Activated CD8-positive, alpha-beta memory T cell treated with anti-CD3 and anti-CD28 coated beads, Interleukin-2, amount 50 U/mL, for 4 hours (primary cell): ENCODE measurements at regions not wholly inside any gene's neighbourhood (a gene's known extent, or its start where the extent isn't known, plus 50 kb on each side); places are given as distances from the start of the nearest gene placed in this dataset.

Source experiments
- DNase-seq: peaks from one replicate; pipeline ENCODE4 v3.0.0-alpha.2; 2020

GRCh38 chr3:30372837-30373236 is 233.6 kb upstream of the TGFBR2 start:
- DNase-seq = no peak

DNA sequence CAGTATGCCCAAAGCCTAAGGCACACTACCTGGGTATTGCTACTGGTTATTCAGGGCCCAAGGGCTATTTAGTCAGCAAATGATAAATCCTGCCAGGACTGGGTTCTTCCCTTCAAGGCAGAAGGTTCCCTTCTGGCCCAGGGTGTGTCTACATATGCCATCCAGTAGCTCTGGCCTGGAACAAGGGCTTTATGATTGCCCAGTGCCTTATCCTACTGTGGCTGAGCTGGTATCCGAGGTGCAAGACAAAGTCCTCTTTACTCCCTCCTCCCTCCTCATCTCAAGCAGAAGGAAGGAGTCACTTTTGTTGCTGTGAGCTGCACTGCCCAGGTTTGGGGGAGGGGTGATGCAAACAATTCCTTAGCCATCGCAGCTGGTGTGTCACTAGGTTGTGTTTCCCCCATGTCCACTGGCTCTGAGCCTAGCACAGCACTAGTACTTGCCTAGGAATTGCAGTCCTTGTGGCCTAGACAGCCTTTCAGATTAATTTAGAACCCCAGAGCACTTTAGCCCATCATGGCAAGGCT is 221.8 kb upstream of the TGFBR2 start:
- DNase-seq = no peak

DNA sequence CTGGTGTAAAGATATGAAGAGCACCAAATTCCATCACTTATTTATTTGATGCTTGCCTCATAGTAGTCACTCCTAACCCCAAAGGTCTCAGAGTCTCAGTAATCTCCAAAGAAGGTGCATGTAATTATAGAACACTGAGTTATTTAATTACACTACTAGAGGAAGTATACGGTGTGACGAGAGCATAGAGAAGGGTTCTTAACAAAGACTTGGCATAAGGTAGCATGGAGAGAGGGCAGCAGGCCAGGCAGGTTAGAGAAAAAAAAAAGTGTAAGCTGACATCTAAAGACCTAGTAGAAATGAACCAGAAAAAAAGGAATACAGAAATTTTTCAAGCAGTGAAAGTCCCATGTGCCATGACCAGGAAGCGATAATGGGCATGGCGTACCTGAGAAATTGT is 213.3 kb upstream of the TGFBR2 start:
- DNase-seq = no peak

- DNase-seq = no peak
These were observed 209.4 kb upstream of the TGFBR2 start for GRCh38 chr3:30397030-30397429.

DNA sequence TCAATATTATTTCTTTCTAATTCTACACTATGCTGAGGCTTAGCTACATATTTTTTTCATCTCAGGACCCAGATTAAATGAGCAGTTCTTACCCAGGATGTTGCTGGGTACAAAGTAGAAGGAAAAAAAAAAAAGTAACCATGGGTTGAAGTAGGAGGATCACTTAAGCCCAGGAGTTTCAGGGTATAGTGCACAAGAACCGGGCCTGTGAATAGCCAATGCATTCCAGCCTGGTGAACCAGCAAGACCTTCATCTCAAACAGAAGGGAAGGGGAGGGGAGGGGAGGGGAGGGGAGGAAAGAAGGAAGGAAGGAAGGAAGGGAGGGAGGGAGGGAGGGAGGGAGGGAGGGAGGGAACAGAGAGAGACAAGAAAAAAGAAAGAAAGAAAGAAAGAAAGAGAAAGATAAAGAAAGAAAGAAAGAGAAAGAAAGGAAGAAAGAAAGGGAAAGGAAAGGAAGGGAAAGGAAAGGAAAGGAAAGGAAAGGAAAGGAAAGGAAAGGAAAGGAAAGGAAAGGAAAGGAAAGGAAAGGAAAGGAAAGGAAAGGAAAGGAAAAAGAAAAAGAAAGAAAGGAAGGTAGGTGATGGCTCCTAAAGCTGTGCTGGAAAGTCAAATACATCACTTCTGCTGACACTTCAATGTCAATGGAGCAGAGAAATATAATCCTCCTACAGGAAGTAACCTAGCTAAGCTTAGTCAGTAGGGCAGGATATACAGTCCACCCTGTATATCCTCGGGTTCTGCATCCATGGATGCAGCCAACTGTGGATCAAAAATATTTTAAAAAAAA is 206.8 kb upstream of the TGFBR2 start:
- DNase-seq = no peak

DNA sequence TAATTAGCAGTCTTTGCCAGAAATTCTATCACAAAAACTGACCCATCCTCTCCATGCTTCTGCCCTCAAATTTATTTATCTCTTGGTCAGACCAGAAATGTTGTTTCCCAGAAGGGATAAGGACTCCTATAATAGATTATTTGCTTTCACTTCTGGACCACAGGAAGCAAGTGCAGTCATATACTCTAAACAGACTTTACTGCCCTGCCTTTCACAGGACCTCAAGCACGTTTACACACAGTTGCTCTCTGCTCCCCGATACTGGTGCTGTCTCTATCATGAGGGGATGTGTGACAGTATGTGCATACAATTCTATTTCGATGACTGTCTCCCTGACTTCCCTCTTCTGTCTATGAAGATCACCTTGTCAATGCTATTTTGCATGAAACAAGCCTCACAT is 205.5 kb upstream of the TGFBR2 start:
- no peak for DNase-seq

- DNase-seq = no peak
These were observed 204.4 kb upstream of the TGFBR2 start for GRCh38 chr3:30401971-30402370.

DNA sequence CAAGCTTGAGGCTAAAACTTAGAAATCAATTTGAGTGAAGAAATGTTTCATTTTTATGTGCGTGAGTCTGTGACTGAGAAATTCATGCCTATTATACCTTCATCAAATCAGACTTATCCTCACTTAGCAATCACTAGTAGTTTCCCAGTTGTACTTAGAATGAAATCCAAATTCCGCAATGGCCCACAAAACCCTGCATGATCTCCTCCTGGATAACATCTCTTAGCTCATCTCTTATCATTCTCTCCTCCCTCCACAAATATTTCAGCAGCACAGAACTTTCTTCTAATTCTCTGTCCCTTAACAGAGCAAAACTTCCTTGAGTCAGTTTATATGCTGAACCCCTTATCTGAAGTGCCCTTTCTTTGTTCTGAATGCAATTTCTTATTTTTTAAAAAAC is 198.8 kb upstream of the TGFBR2 start:
- DNase-seq = no peak

GRCh38 chr3:30408105-30408557 is 198.3 kb upstream of the TGFBR2 start:
- DNase-seq = no peak

- DNase-seq = no peak
These were observed 188.0 kb upstream of the TGFBR2 start for GRCh38 chr3:30418443-30418842.

DNA sequence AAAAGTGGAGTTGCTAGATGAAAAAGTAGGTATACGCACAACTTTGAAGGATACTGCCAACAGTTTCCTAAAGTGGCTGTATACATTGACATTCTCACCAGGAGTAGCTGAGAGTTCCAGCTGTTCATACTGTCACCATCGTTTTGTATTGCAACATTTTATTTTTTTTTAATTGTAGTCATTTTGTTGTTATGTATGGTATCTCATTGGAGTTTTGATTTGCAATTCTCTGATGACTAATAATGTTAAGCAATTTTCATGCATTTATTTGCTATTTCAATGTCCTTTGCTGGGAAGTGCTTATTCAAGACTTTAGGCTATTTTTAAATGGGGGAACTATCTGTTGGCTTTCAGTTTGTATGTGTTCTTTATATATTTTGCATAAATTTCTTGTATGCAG is 185.1 kb upstream of the TGFBR2 start:
- DNase-seq = no peak

- DNase-seq = no peak
These were observed 180.0 kb upstream of the TGFBR2 start for GRCh38 chr3:30426293-30426993.

DNA sequence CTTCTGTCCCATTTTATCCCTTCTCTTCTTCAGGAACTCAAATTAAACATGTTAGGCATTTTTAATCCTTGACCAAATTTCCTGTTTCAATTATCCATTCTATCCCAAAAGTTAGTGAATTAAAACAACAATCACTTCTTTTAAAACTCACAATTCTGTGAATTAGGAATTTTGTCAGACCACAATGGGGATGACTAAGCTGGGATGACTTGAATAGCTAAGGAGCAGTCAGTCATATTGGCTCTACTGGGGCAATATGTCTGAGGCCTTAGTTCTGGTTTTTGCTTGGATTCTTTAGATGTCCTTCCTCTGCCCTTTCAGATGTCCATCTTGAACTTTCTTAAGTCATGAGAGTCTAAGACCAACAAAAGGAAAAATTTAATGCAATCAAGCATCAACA is 178.2 kb upstream of the TGFBR2 start:
- DNase-seq = no peak

GRCh38 chr3:30435861-30436331 is 170.5 kb upstream of the TGFBR2 start:
- no peak for DNase-seq

DNA sequence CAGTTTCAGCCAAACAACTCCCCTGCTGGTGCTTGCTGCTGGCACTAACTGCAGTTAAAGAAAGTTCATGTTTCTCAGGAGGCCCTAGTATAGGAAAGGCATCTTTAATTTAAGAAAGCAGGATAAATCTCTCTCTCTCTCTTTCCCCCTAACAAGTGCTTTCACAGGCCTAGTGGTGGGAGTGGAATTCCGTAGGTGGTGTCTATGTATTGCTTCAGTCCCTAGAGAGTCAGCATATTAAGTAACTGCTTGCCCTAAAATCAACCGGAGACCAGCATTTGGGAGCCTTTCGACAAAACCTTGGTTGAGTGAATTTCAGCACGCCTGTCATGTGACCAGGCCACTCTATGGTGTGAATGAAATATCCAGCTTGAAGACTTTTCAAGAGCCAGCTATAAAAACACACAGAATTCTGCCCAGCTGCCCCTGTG is 169.2 kb upstream of the TGFBR2 start:
- no peak for DNase-seq

GRCh38 chr3:30438126-30438525 is 168.3 kb upstream of the TGFBR2 start:
- no peak for DNase-seq

DNA sequence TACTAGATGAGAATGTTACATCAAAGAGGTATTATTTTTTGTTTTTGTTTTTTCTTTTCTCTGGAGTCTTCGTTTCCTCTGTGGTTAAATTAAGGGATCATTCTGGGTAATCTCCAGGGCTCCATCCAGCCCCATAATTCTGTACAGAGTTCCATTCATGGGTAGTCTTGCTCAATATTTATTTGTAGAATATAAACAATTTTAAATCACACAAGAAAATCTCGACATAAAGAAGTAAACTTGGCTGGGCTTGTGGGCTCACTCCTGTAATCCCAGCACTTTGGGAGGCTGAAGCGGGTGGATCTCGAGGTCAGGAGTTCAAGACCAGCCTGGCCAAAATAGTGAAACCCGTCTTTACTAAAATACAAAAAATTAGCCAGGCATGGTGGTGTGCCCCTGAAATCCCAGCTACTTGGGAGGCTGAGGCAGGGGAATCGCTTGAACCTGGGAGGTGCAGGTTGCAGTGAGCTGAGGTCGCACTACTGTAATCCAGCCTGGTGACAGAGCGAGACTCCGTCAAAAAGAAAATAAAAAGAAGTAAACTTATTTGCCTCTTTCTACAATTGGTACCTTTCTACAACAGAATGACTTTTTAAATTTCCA is 166.8 kb upstream of the TGFBR2 start:
- DNase-seq = no peak

GRCh38 chr3:30440147-30440604 is 166.2 kb upstream of the TGFBR2 start:
- no peak for DNase-seq

DNA sequence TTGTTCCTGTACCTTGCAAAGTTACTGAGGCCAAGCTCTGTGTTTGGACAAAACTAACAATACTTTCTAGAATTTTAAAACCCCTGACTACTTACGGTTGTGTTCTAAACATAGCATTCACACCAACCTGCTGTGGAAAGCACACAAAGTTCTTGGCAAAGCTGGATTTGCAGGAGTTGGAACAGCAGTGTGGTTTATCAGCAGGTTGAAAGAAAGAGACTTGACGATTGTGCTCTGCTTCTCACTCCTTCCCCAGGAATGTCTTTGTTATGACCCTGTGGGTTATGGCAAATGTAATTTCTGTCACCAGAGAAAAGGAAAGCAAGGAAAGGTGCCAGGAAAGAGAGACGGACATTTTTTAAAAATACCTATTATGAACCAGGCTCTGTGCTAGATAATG is 165.5 kb upstream of the TGFBR2 start:
- no peak for DNase-seq

- DNase-seq = no peak
These were observed 162.4 kb upstream of the TGFBR2 start for GRCh38 chr3:30443756-30444673.

DNA sequence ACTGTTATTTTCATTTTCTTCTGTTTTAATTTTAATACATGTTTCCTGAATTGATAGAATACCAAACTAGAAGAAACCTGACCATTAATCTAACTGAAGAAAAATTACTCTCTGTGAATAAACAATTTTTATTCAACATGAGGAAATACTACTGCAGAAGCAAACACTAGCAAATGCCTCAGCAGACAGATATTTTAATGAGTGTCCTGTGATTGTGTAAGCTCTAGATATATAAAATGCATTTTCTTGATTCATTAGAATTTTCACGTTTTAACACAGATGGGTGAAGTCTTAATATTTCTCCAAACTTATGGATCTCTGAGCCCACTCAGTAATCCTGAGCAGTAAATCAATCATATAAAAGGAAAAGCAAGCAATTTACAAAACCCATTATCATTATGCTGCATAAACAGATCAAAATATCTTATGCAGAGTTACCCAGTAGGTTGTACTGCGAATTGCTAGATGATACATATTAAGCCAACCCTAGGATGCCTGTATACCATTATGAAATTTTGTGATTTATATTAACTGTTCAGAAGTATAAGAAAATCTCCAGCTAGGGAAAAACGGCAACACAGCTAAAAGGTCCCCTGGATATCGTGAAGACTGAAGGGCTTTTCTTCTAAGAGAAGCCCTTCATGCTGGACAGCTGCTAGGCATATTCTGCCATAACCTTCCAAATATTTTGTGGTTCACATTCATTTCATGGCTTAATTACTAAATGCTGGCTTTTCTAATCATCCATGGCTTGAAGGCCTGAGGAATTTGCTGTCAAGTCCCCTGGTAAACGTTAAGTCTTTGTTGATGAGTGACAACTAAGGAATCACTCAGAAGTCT is 157.7 kb upstream of the TGFBR2 start:
- no peak for DNase-seq

GRCh38 chr3:30449290-30449632 is 157.1 kb upstream of the TGFBR2 start:
- no peak for DNase-seq
